HEK293 (cell line): ENCODE measurements at regions not wholly inside any gene's neighbourhood (a gene's known extent, or its start where the extent isn't known, plus 50 kb on each side); places are given as distances from the start of the nearest gene placed in this dataset.

Source experiments
- CTCF ChIA-PET: fragments of 350-600 bp; formaldehyde crosslinking; extraction: SDS; loops from one replicate; lab custom pipeline; 2021; ENCODE audit warnings: antibody characterized with exemption; lab: Yijun Ruan, JAX
- POLR2A ChIA-PET: fragments of 300-600 bp; formaldehyde crosslinking; extraction: SDS; loops from one replicate; lab custom pipeline; 2020; ENCODE audit warnings: antibody characterized with exemption, inconsistent platforms; lab: Yijun Ruan, JAX
- H3K27ac ChIP-seq: fragments of 200-500 bp; sonication (Bioruptor generic); 2 replicates; pipeline ENCODE4 v1.5.1; 2014; ENCODE audit warnings: low read depth, low read length, control low read depth, inconsistent platforms; ENCODE audit errors: extremely low read depth
- H3K36me3 ChIP-seq, 2 experiments: fragments of 200-500 bp in 1 of 2; sonication (Bioruptor generic) in 1 of 2; 1 replicate in 1 of 2; 2 replicates in 1 of 2; pipeline ENCODE4 v1.5.1; 2014 to 2017; ENCODE audit warnings: inconsistent platforms in 2 of 2, low read length in 2 of 2; ENCODE audit not compliant: control insufficient read depth in 2 of 2, insufficient read depth in 1 of 2
- H3K4me1 ChIP-seq: fragments of 200-500 bp; sonication (Bioruptor generic); 2 replicates; pipeline ENCODE4 v1.5.1; 2014; ENCODE audit warnings: mild to moderate bottlenecking, low read length, inconsistent platforms; ENCODE audit not compliant: control insufficient read depth, insufficient read depth
- H3K4me3 ChIP-seq: 2 replicates; pipeline ENCODE4 v1.5.1; 2011; ENCODE audit warnings: low read depth, mild to moderate bottlenecking, control low read depth, low read length, moderate library complexity
- H3K9me3 ChIP-seq: fragments of 200-500 bp; sonication (Bioruptor generic); 2 replicates; pipeline ENCODE4 v1.5.1; 2014; ENCODE audit warnings: low read depth, low read length, inconsistent platforms; ENCODE audit not compliant: control insufficient read depth, insufficient read depth
- BCL11A ChIP-seq: fragments of 450-650 bp; formaldehyde crosslinking; IDR thresholded peaks from 2 replicates; pipeline ENCODE4 v1.5.1; 2016; ENCODE audit warnings: low read depth, missing biosample characterization, missing genetic modification characterization
- EGR2 ChIP-seq: fragments of 450-650 bp; formaldehyde crosslinking; IDR thresholded peaks from 2 replicates; pipeline ENCODE4 v1.5.1; 2016; ENCODE audit warnings: low read depth, missing biosample characterization, missing genetic modification characterization
- GLIS2 ChIP-seq: fragments of 450-650 bp; formaldehyde crosslinking; IDR thresholded peaks from 2 replicates; pipeline ENCODE4 v1.5.1; 2016; ENCODE audit warnings: missing biosample characterization, missing genetic modification characterization
- HOXA7 ChIP-seq: sonication (generic); formaldehyde crosslinking; IDR thresholded peaks from 2 replicates; pipeline ENCODE4 v1.8.1; 2022; ENCODE audit warnings: missing genetic modification reagents, borderline replicate concordance
- HOXD13 ChIP-seq: sonication (generic); formaldehyde crosslinking; IDR thresholded peaks from 2 replicates; pipeline ENCODE4 v1.8.0; 2022; ENCODE audit warnings: missing genetic modification reagents, borderline replicate concordance
- MEIS1 ChIP-seq: sonication (generic); formaldehyde crosslinking; IDR thresholded peaks from 2 replicates; pipeline ENCODE4 v1.8.1; 2022; ENCODE audit warnings: missing genetic modification reagents, mild to moderate bottlenecking, borderline replicate concordance
- SP3 ChIP-seq: fragments of 450-650 bp; formaldehyde crosslinking; IDR thresholded peaks from 2 replicates; pipeline ENCODE4 v1.5.1; 2016; ENCODE audit warnings: missing biosample characterization, missing genetic modification characterization
- SP7 ChIP-seq: fragments of 450-650 bp; formaldehyde crosslinking; IDR thresholded peaks from 2 replicates; pipeline ENCODE4 v1.5.1; 2016; ENCODE audit warnings: missing biosample characterization, missing genetic modification characterization
- YY2 ChIP-seq: fragments of 450-650 bp; formaldehyde crosslinking; IDR thresholded peaks from 2 replicates; pipeline ENCODE4 v1.5.1; 2016; ENCODE audit warnings: missing biosample characterization, missing genetic modification characterization
- ZBTB48 ChIP-seq: fragments of 450-650 bp; formaldehyde crosslinking; IDR thresholded peaks from 2 replicates; pipeline ENCODE4 v1.5.1; 2016; ENCODE audit warnings: missing biosample characterization, missing genetic modification characterization
- ZEB2 ChIP-seq: fragments of 450-650 bp; formaldehyde crosslinking; IDR thresholded peaks from 2 replicates; pipeline ENCODE4 v1.5.1; 2016; ENCODE audit warnings: missing biosample characterization, missing genetic modification characterization
- ZFP41 ChIP-seq: fragments of 450-650 bp; formaldehyde crosslinking; IDR thresholded peaks from 2 replicates; pipeline ENCODE4 v1.5.1; 2016; ENCODE audit warnings: missing biosample characterization, missing genetic modification characterization, borderline replicate concordance
- ZNF214 ChIP-seq: fragments of 450-650 bp; formaldehyde crosslinking; IDR thresholded peaks from 2 replicates; pipeline ENCODE4 v1.5.1; 2017; ENCODE audit warnings: missing biosample characterization, mild to moderate bottlenecking, missing genetic modification characterization, borderline replicate concordance
- ZNF221 ChIP-seq: fragments of 450-650 bp; formaldehyde crosslinking; IDR thresholded peaks from 2 replicates; pipeline ENCODE4 v1.5.1; 2017; ENCODE audit warnings: missing biosample characterization, missing genetic modification characterization, borderline replicate concordance
- ZNF354C ChIP-seq: fragments of 450-650 bp; formaldehyde crosslinking; IDR thresholded peaks from 2 replicates; pipeline ENCODE4 v1.5.1; 2016; ENCODE audit warnings: missing biosample characterization, missing genetic modification characterization, low read depth, borderline replicate concordance
- ZNF473 ChIP-seq: fragments of 450-650 bp; formaldehyde crosslinking; IDR thresholded peaks from 2 replicates; pipeline ENCODE4 v1.5.1; 2017; ENCODE audit warnings: missing biosample characterization, missing genetic modification characterization
- ZNF530 ChIP-seq: fragments of 450-650 bp; formaldehyde crosslinking; IDR thresholded peaks from 2 replicates; pipeline ENCODE4 v1.5.1; 2016; ENCODE audit warnings: low read depth, missing biosample characterization, missing genetic modification characterization
- ZNF558 ChIP-seq: fragments of 450-650 bp; formaldehyde crosslinking; IDR thresholded peaks from 2 replicates; pipeline ENCODE4 v1.5.1; 2016; ENCODE audit warnings: missing biosample characterization, missing genetic modification characterization
- ZNF560 ChIP-seq: fragments of 450-650 bp; formaldehyde crosslinking; IDR thresholded peaks from 2 replicates; pipeline ENCODE4 v1.5.1; 2017; ENCODE audit warnings: missing biosample characterization, missing genetic modification characterization, borderline replicate concordance
- ZNF596 ChIP-seq: fragments of 450-650 bp; IDR thresholded peaks from 2 replicates; pipeline ENCODE4 v1.5.0; 2018; ENCODE audit warnings: missing biosample characterization, mild to moderate bottlenecking, missing genetic modification characterization, moderate library complexity
- ZNF660 ChIP-seq: fragments of 450-650 bp; IDR thresholded peaks from 2 replicates; pipeline ENCODE4 v1.5.1; 2018; ENCODE audit warnings: missing biosample characterization, mild to moderate bottlenecking, missing genetic modification characterization
- ZNF777 ChIP-seq: fragments of 450-650 bp; formaldehyde crosslinking; IDR thresholded peaks from 2 replicates; pipeline ENCODE4 v1.5.1; 2017; ENCODE audit warnings: missing biosample characterization, missing genetic modification characterization, borderline replicate concordance
- TF ChIP-seq, protein P1 (sequence below): fragments of 450-650 bp; formaldehyde crosslinking; IDR thresholded peaks from 2 replicates; pipeline ENCODE4 v1.5.1; 2016; ENCODE audit warnings: missing biosample characterization, missing genetic modification characterization
- TF ChIP-seq, protein P2 (sequence below): fragments of 450-650 bp; formaldehyde crosslinking; IDR thresholded peaks from 2 replicates; pipeline ENCODE4 v1.5.1; 2017; ENCODE audit warnings: missing biosample characterization, missing genetic modification characterization
- TF ChIP-seq, protein P3 (sequence below): fragments of 450-650 bp; formaldehyde crosslinking; optimal IDR thresholded peaks from 2 replicates; pipeline ENCODE3; 2016; ENCODE audit warnings: missing biosample characterization, mild to moderate bottlenecking, missing genetic modification characterization

DNA sequence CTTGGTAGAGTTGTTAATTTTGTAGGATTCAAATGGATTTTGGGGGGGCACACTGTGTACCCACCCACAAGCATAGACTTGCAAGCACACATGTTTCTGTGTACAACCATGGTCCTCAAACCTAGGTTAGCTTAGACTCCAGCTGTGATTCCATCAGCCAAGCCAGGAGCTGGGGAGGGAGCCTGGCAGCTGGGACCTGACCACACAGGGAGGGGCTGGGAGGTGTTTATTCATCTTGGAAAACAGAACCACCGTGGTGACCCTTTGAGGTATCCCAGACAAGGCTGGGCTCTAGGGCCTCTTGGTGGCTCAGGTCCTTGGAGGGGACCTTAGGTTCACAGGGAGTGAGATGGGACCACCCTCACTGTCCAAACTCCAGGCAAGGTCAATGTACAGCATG lies 410.3 kb downstream of the NEBL start:
- POLR2A ChIA-PET, result no interaction called here

DNA sequence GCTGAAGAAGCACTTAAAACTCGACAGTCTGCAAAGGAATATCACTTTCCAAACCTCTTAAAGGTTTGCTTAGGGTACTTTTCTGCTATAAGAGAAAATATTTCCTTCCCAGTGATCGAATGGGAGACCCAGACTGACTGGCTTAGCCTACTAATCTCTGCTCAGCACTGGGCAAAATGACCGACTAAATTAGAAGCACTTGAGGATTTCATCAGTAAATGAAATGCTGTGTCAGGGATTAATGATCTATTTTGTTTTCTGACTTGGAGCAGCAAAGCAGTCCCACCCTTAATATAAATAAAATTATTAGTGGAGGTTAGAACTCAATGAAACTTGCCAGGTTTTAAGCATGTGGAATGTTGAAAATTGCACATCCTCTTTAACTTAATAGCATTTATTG lies 411.6 kb downstream of the NEBL start:
- Histone ChIP-seq H3K9me3 (no peaks in the 10 kb centered on the region), H3K27ac (no peak overlapping the region), H3K4me3 (no peak overlapping the region), H3K4me1 (no peaks in the 10 kb centered on the region), H3K36me3 (no peaks in the 10 kb centered on the region)
- POLR2A ChIA-PET, result no interaction called here
- CTCF ChIA-PET, result no interaction called here
- TF ChIP-seq ZNF560 (tag by site-specific recombination) (no peak), SP3 (tag by site-specific recombination) (no peak), BCL11A (tag by site-specific recombination) (no peak), ZEB2 (no peak), ZNF473 (tag by site-specific recombination) (no peak), ZBTB48 (tag by site-specific recombination) (no peak), EGR2 (tag by site-specific recombination) (no peak), SP7 (tag by site-specific recombination) (no peak), HOXD13 (CRISPR knock-in tag) (no peak), ZNF596 (tag by site-specific recombination) (no peak), ZNF558 (tag by site-specific recombination) (no peak), ZNF214 (tag by site-specific recombination) (no peak), ZNF530 (tag by site-specific recombination) (no peak), YY2 (tag by site-specific recombination) (no peak), MEIS1 (CRISPR knock-in tag) (no peak), HOXA7 (CRISPR knock-in tag) (no peak)
- TF ChIP-seq, protein P1, sequence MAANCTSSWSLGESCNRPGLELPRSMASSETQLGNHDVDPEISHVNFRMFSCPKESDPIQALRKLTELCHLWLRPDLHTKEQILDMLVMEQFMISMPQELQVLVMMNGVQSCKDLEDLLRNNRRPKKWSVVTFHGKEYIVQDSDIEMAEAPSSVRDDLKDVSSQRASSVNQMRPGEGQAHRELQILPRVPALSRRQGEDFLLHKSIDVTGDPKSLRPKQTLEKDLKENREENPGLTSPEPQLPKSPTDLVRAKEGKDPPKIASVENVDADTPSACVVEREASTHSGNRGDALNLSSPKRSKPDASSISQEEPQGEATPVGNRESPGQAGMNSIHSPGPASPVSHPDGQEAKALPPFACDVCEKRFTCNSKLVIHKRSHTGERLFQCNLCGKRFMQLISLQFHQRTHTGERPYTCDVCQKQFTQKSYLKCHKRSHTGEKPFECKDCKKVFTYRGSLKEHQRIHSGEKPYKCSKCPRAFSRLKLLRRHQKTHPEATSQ (tag by site-specific recombination), result no peak
- TF ChIP-seq, protein P2, sequence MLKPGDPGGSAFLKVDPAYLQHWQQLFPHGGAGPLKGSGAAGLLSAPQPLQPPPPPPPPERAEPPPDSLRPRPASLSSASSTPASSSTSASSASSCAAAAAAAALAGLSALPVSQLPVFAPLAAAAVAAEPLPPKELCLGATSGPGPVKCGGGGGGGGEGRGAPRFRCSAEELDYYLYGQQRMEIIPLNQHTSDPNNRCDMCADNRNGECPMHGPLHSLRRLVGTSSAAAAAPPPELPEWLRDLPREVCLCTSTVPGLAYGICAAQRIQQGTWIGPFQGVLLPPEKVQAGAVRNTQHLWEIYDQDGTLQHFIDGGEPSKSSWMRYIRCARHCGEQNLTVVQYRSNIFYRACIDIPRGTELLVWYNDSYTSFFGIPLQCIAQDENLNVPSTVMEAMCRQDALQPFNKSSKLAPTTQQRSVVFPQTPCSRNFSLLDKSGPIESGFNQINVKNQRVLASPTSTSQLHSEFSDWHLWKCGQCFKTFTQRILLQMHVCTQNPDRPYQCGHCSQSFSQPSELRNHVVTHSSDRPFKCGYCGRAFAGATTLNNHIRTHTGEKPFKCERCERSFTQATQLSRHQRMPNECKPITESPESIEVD (tag by site-specific recombination), result no peak

More for the DNA sequence above, 410.3 kb downstream of the NEBL start:
- Histone ChIP-seq H3K36me3 (no peaks in the 10 kb centered on the region), H3K4me3 (no peak overlapping the region), H3K27ac (no peak overlapping the region), H3K4me1 (no peaks in the 10 kb centered on the region; the same call in 1 of the 2 replicates), H3K9me3 (no peaks in the 10 kb centered on the region)
- no peak for TF ChIP-seq ZNF777 (tag by site-specific recombination)
- TF ChIP-seq EGR2 (tag by site-specific recombination), result no peak
- no peak for TF ChIP-seq ZFP41
- TF ChIP-seq ZNF660 (tag by site-specific recombination), result no peak
- TF ChIP-seq GLIS2 (tag by site-specific recombination), result no peak
- TF ChIP-seq ZNF221 (tag by site-specific recombination), result no peak
- no peak for TF ChIP-seq ZNF354C (tag by site-specific recombination)
- TF ChIP-seq, protein P3, sequence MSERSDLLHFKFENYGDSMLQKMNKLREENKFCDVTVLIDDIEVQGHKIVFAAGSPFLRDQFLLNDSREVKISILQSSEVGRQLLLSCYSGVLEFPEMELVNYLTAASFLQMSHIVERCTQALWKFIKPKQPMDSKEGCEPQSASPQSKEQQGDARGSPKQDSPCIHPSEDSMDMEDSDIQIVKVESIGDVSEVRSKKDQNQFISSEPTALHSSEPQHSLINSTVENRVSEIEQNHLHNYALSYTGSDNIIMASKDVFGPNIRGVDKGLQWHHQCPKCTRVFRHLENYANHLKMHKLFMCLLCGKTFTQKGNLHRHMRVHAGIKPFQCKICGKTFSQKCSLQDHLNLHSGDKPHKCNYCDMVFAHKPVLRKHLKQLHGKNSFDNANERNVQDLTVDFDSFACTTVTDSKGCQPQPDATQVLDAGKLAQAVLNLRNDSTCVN (tag by site-specific recombination), result no peak
- CTCF ChIA-PET, result no interaction called here
